ENCODE measurements at regions not wholly inside any gene's neighbourhood (a gene's known extent, or its start where the extent isn't known, plus 50 kb on each side); places are given as distances from the start of the nearest gene placed in this dataset.

DNA sequence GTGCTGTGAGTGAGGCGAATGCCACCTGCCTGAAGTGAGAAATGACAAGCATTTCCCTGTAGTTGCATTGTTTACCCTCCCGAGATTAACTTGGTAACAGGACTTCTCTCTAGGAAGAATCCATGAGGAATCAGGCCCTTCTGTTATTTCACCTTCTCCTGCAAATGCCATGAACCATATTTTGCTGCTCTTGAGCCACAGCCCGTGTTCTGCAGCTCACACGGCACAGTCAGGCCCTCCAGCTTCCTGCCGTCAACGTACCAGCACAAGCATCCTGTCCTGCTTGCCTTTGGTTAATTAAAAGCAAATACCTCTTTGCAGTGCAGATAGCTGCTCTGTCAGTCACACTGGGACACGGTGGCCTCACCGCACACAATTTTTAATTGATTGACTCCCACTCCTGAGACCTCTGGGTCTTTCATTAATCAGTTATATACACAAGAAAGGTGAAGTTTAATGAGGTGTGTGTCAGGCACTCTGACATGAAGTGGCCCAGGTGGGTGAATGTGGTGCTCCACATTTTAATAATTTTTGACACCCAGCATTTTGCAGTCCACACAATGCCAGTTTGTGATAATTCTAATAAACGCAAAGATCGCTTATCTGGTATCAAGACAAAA lies 95.3 kb upstream of the ASB18 start:
- TF ChIP-seq, protein P1, sequence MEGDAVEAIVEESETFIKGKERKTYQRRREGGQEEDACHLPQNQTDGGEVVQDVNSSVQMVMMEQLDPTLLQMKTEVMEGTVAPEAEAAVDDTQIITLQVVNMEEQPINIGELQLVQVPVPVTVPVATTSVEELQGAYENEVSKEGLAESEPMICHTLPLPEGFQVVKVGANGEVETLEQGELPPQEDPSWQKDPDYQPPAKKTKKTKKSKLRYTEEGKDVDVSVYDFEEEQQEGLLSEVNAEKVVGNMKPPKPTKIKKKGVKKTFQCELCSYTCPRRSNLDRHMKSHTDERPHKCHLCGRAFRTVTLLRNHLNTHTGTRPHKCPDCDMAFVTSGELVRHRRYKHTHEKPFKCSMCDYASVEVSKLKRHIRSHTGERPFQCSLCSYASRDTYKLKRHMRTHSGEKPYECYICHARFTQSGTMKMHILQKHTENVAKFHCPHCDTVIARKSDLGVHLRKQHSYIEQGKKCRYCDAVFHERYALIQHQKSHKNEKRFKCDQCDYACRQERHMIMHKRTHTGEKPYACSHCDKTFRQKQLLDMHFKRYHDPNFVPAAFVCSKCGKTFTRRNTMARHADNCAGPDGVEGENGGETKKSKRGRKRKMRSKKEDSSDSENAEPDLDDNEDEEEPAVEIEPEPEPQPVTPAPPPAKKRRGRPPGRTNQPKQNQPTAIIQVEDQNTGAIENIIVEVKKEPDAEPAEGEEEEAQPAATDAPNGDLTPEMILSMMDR (conservative IDR thresholded peaks at IDR 0.05; ENCODE audit: low read depth), result no peak
- ChIA-PET POLR2A (ENCODE audit: low non-redundant PET) (no interaction called here), CTCF (no interaction called here)
- H3K27ac ChIP-seq, result no peak overlapping the region
- no peak for DNase-seq (ENCODE audit: low spot score)

DNA sequence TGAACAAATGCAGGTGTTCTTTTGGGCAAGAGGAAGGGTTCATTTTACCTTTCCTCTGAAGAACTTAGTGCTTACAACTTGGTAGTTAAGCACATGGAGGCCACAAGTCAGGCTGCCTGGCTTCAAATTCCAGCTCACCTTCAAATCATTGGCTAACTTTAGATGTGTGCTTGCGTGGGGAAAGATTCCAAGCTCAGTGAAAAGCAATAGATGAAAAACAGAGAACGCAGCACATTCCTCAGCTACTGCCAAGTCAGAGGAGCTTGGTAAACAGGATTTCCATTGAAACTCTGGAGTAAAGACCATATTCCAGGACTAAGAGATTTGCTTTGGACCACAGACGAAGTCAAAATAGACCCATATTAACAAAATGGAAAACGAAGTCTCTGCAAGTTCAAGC lies 96.3 kb upstream of the ASB18 start:
- no peak for DNase-seq (ENCODE audit: low spot score)
- POLR2A ChIA-PET (ENCODE audit: low non-redundant PET), result no interaction called here
- H3K27ac ChIP-seq, result no peak overlapping the region
- CTCF ChIA-PET, result no interaction called here
- TF ChIP-seq, protein P1 (conservative IDR thresholded peaks at IDR 0.05; ENCODE audit: low read depth), result no peak

DNA sequence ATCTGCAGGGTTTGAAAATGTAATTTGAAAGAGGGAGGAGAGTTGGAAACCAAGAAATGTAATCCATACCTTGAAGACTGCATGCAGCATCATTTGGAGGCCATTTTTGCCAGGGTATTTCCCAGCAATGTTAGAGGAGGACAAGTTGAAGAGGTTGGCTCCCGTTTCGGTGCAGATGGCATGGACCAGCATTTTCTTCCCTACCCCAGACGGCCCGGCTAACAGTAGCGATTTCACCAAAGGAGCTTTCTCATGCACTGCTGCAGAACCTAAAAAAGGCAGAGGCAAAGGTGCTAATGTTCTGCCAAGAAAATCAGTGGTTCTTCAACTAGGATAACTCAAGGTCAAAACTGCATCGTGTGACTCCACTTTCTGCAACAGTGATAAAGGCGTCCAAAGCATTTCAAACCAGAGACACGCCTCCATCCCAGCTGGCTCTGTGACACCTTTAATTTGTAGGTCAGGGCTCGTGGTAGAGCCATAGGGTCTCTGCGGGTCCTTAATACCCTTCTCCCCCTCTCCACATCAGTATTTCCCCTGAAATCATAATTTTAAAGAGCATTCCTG lies 99.6 kb upstream of the ASB18 start:
- POLR2A ChIA-PET (ENCODE audit: low non-redundant PET), result no interaction called here
- TF ChIP-seq, protein P1 (conservative IDR thresholded peaks at IDR 0.05; ENCODE audit: low read depth), result no peak
- no peak for DNase-seq (ENCODE audit: low spot score)
- CTCF ChIA-PET, result interaction anchor here (0.7 kb wide), 1 partner anchor 80 kb away, joined by 3 read pairs; no protein-coding TSS in a partner anchor
- no peak overlapping the region for H3K27ac ChIP-seq

DNA sequence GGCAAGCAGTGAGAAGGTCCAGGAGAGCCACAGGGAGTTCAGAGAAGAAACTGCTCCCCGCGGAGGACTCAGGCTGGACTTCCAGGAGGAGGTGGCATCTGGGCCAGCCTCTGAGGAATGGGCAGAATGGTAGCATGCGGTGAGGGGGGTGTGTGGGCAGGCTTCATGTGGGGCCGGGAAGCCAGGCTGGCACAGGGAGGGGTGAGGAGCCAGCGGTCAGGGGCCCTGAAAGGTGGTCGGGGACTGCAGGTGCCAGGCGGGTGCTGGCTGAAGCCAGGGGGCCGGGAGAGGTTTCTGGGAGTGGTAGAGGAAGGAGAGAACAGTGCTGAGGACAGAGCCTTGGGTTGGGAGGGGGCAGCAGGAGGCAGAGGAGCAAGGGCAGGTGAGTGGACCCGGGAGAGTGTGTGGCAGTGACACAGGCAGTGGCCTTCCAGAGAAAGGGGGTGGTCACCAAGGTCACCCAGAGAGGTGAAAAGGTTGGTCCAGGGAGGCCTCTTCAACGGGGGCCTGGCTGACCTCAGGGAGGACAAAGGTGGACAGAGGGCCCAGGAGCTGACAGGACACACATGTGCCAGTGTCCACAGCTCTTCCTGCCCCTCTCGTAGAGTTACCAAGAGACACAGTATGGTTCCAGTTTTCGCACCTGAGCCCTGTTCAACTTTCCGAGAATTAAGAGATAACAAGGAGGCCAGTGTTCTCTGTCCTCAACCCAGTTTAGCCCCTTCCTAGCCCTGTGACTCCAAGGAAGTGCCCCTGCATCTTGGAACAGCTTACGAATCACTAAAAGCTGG lies 101.2 kb upstream of the ASB18 start:
- no peak for DNase-seq (ENCODE audit: low spot score)
- ChIA-PET POLR2A (ENCODE audit: low non-redundant PET) (no interaction called here), CTCF (no interaction called here)
- H3K27ac ChIP-seq, result no peak overlapping the region
- TF ChIP-seq, protein P1 (conservative IDR thresholded peaks at IDR 0.05; ENCODE audit: low read depth), result no peak

DNA sequence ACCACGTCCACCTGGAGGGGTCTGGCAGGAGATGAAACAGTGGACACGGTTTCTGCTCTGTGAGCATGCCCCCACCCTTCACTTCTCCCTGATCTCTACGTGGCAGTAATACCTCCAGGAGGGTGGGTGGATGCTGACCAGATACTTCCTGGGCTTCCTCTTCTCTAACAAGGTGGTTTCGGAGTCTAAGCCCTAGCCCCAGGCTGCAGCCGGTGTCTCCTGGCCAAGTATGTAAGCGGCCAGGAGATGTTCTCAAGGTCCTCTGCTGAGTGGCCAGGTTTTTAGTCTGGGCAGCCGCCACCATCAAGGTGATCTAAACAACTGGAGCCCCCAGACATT lies 101.8 kb upstream of the ASB18 start:
- TF ChIP-seq, protein P1 (conservative IDR thresholded peaks at IDR 0.05; ENCODE audit: low read depth), result no peak
- H3K27ac ChIP-seq, result no peak overlapping the region
- no peak for DNase-seq (ENCODE audit: low spot score)
- ChIA-PET POLR2A (ENCODE audit: low non-redundant PET) (no interaction called here), CTCF (no interaction called here)

DNA sequence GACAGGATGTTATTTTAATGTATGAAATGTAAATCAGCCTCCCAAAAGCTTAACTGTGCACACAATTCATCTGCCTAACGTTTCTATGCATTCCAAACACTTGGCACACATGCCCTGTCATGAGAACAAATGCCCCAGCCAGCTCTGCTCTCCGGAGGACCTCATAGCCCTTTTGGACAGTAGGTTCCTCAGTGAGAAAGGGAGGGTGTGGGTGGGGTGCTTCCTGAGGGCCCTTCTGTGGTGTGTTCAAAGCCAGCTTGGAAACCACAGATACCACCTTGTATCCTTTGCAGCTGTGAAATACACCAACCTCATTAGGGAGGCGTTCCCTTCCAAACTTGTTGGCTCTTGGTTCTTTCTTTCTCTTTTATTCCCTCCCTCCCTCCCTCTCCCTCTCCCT lies 102.2 kb upstream of the ASB18 start:
- ChIA-PET CTCF (no interaction called here), POLR2A (ENCODE audit: low non-redundant PET) (no interaction called here)
- TF ChIP-seq, protein P1 (conservative IDR thresholded peaks at IDR 0.05; ENCODE audit: low read depth), result no peak
- DNase-seq (ENCODE audit: low spot score), result no peak
- H3K27ac ChIP-seq, result no peak overlapping the region
